SH-SY5Y (cell line): ENCODE measurements at regions not wholly inside any gene's neighbourhood (a gene's known extent, or its start where the extent isn't known, plus 50 kb on each side); places are given as distances from the start of the nearest gene placed in this dataset.

ENCODE experiments used
- GATA2 ChIP-seq: IDR thresholded peaks from 2 replicates; pipeline ENCODE4 v1.6.1; 2011; ENCODE audit warnings: mild to moderate bottlenecking, low read depth, low read length
- GATA3 ChIP-seq: IDR thresholded peaks from 2 replicates; pipeline ENCODE4 v1.6.1; 2011; ENCODE audit warnings: low read depth, mild to moderate bottlenecking, low read length, moderate library complexity

- TF ChIP-seq GATA3 (no peak), GATA2 (no peak)
Measured at GRCh38 chr6:63371104-63371715, 51.4 kb upstream of the LGSN start.

- TF ChIP-seq GATA3, result no peak
- TF ChIP-seq GATA2, result no peak
Measured at GRCh38 chr6:63372951-63373533, 53.3 kb upstream of the LGSN start.

GRCh38 chr6:63389191-63389844 is 69.5 kb upstream of the LGSN start:
- TF ChIP-seq GATA2, result no peak
- TF ChIP-seq GATA3, result no peak

- TF ChIP-seq GATA3 (no peak), GATA2 (no peak)
Measured at GRCh38 chr6:63391203-63391970, 71.6 kb upstream of the LGSN start.

- TF ChIP-seq GATA2, result no peak
- TF ChIP-seq GATA3, result no peak
Measured at GRCh38 chr6:63392092-63392724, 72.4 kb upstream of the LGSN start.

- TF ChIP-seq GATA2, result no peak
- TF ChIP-seq GATA3, result no peak
Measured at GRCh38 chr6:63394656-63395308, 75.0 kb upstream of the LGSN start.

- TF ChIP-seq GATA3, result no peak
- no peak for TF ChIP-seq GATA2
Measured at GRCh38 chr6:63395381-63395780, 75.6 kb upstream of the LGSN start.

- TF ChIP-seq GATA2 (no peak), GATA3 (no peak)
Measured at GRCh38 chr6:63403725-63404124, 83.9 kb upstream of the LGSN start.

GRCh38 chr6:63410435-63411426 is 90.9 kb upstream of the LGSN start:
- TF ChIP-seq GATA3, result no peak

- TF ChIP-seq GATA3, result no peak
- TF ChIP-seq GATA2, result no peak
Measured at GRCh38 chr6:63415286-63415685, 95.5 kb upstream of the LGSN start.

- TF ChIP-seq GATA3, result no peak
- TF ChIP-seq GATA2, result no peak
Measured at GRCh38 chr6:63418741-63419140, 99.0 kb upstream of the LGSN start.

GRCh38 chr6:63424636-63425035 is 104.9 kb upstream of the LGSN start:
- TF ChIP-seq GATA2 (no peak), GATA3 (no peak)

- TF ChIP-seq GATA2 (no peak), GATA3 (no peak)
Measured at GRCh38 chr6:63425493-63425892, 105.7 kb upstream of the LGSN start.

GRCh38 chr6:63426844-63427243 is 107.1 kb upstream of the LGSN start:
- TF ChIP-seq GATA3 (no peak), GATA2 (no peak)
